Smooth muscle cell (in vitro differentiated cells): ENCODE measurements at regions not wholly inside any gene's neighbourhood (a gene's known extent, or its start where the extent isn't known, plus 50 kb on each side); places are given as distances from the start of the nearest gene placed in this dataset.

Experiments
- DNase-seq: peaks from one replicate; lab custom pipeline; 2025; ENCODE audit not compliant: unreplicated experiment; lab: John Stamatoyannopoulos, UW
- H2AFZ ChIP-seq: fragments of 200-600 bp; sonication (generic); 2 replicates; pipeline ENCODE4 v1.6.0; 2016; ENCODE audit warnings: antibody characterized with exemption, low read depth, mild to moderate bottlenecking
- H3F3A ChIP-seq: fragments of 200-600 bp; sonication (generic); 2 replicates; pipeline ENCODE4 v1.6.0; 2017; ENCODE audit warnings: antibody characterized with exemption, low read depth
- H3K27ac ChIP-seq: fragments of 200-600 bp; sonication (generic); 2 replicates; pipeline ENCODE4 v1.5.1; 2016; ENCODE audit warnings: low read depth, mild to moderate bottlenecking
- H3K27me3 ChIP-seq: fragments of 200-600 bp; sonication (generic); 2 replicates; pipeline ENCODE4 v1.6.1; 2016; ENCODE audit warnings: low read depth, mild to moderate bottlenecking
- H3K36me3 ChIP-seq: fragments of 200-600 bp; sonication (generic); 2 replicates; pipeline ENCODE4 v1.5.1; 2016; ENCODE audit warnings: low read depth
- H3K4me1 ChIP-seq: fragments of 200-600 bp; sonication (generic); 2 replicates; pipeline ENCODE4 v1.5.1; 2016; ENCODE audit warnings: low read depth
- H3K4me2 ChIP-seq: fragments of 200-600 bp; sonication (generic); 2 replicates; pipeline ENCODE4 v1.6.0; 2016; ENCODE audit warnings: mild to moderate bottlenecking
- H3K4me3 ChIP-seq: fragments of 200-600 bp; sonication (generic); 2 replicates; pipeline ENCODE4 v1.5.1; 2016; ENCODE audit warnings: mild to moderate bottlenecking
- H3K79me2 ChIP-seq: fragments of 200-600 bp; sonication (generic); 2 replicates; pipeline ENCODE4 v1.6.0; 2016; ENCODE audit warnings: low read depth, mild to moderate bottlenecking
- H3K9ac ChIP-seq: fragments of 200-600 bp; sonication (generic); 2 replicates; pipeline ENCODE4 v1.6.0; 2016; ENCODE audit warnings: low read depth
- H3K9me3 ChIP-seq: fragments of 200-600 bp; sonication (generic); replicated peaks from 2 replicates; pipeline ENCODE4 v1.5.1; 2016; ENCODE audit warnings: low read depth
- H4K20me1 ChIP-seq: fragments of 200-600 bp; sonication (generic); 2 replicates; pipeline ENCODE4 v1.6.0; 2016; ENCODE audit warnings: low read depth
- WGBS: methylation state at CpG from one replicate; pipeline ENCODE4 v1.1.7; 2016; ENCODE audit warnings: low lambda C conversion rate; 5-methylcytosine and 5-hydroxymethylcytosine counted together
- TF ChIP-seq, protein P1 (sequence below): fragments of 200-600 bp; sonication (generic); IDR thresholded peaks from 2 replicates; pipeline ENCODE4 v1.5.1; 2017; ENCODE audit warnings: borderline replicate concordance, mild to moderate bottlenecking, antibody characterized with exemption; ENCODE audit not compliant: insufficient read depth, poor library complexity, severe bottlenecking

GRCh38 chr13:83819156-83819555 lies 63.1 kb downstream of the SLITRK1 start:
- no peaks in the 10 kb centered on the region for H3K4me1 ChIP-seq
- H3K27me3 ChIP-seq: no peaks in the 10 kb centered on the region
- DNase-seq: no peak
- H3K4me3 ChIP-seq: no peak overlapping the region
- H3F3A ChIP-seq: no peaks in the 10 kb centered on the region
- no peaks in the 10 kb centered on the region for H3K9me3 ChIP-seq
- no peak overlapping the region for H3K9ac ChIP-seq
- TF ChIP-seq, protein P1, sequence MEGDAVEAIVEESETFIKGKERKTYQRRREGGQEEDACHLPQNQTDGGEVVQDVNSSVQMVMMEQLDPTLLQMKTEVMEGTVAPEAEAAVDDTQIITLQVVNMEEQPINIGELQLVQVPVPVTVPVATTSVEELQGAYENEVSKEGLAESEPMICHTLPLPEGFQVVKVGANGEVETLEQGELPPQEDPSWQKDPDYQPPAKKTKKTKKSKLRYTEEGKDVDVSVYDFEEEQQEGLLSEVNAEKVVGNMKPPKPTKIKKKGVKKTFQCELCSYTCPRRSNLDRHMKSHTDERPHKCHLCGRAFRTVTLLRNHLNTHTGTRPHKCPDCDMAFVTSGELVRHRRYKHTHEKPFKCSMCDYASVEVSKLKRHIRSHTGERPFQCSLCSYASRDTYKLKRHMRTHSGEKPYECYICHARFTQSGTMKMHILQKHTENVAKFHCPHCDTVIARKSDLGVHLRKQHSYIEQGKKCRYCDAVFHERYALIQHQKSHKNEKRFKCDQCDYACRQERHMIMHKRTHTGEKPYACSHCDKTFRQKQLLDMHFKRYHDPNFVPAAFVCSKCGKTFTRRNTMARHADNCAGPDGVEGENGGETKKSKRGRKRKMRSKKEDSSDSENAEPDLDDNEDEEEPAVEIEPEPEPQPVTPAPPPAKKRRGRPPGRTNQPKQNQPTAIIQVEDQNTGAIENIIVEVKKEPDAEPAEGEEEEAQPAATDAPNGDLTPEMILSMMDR: no peak
- peak overlapping the region; percentile 63 for H3K27ac ChIP-seq
- no peak overlapping the region for H2AFZ ChIP-seq
- no peak overlapping the region for H3K4me2 ChIP-seq
- WGBS: 68% methylated on average over 4 of the region's 4 CpGs
- no peaks in the 10 kb centered on the region for H3K79me2 ChIP-seq
- H3K36me3 ChIP-seq: no peaks in the 10 kb centered on the region
- no peaks in the 10 kb centered on the region for H4K20me1 ChIP-seq

GRCh38 chr13:83816081-83816480 lies 66.2 kb downstream of the SLITRK1 start:
- Histone ChIP-seq H3F3A (no peaks in the 10 kb centered on the region), H3K9me3 (no peaks in the 10 kb centered on the region), H3K27me3 (no peaks in the 10 kb centered on the region), H3K27ac (no peak overlapping the region), H3K36me3 (no peaks in the 10 kb centered on the region), H3K4me1 (no peaks in the 10 kb centered on the region), H2AFZ (no peak overlapping the region), H3K4me3 (no peak overlapping the region), H3K9ac (no peak overlapping the region), H3K4me2 (no peak overlapping the region), H4K20me1 (no peaks in the 10 kb centered on the region), H3K79me2 (no peaks in the 10 kb centered on the region)
- no peak for DNase-seq
- TF ChIP-seq, protein P1: no peak
- 80% methylated on average over 2 of the region's 2 CpGs for WGBS

DNA sequence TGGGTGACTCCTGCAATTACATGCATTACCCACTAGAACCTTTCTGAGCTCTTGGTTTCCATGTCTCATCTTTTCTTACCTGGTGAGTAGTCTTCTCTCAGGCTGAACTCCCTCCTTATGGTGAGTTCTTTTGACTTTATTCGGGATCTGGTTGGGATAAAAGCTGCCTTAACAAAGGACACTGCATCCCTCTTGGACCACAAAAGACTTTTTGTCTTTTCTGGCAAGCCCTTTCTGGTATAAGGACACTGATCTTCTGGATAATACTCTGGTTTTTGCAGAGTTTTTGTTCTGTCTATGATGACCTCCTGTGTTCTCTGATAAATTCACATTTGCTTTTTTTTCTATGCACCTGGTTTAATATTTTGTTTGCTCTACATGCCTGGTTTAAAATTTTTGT lies 66.7 kb downstream of the SLITRK1 start:
- Histone ChIP-seq H3K27me3 (no peaks in the 10 kb centered on the region), H3K9ac (no peak overlapping the region), H3K9me3 (no peaks in the 10 kb centered on the region), H3K36me3 (no peaks in the 10 kb centered on the region), H2AFZ (no peak overlapping the region), H3K4me2 (no peak overlapping the region), H3K4me1 (peaks cover 3% of the 10 kb centered on the region), H3K4me3 (no peak overlapping the region), H3K27ac (no peak overlapping the region), H3F3A (no peaks in the 10 kb centered on the region), H3K79me2 (no peaks in the 10 kb centered on the region), H4K20me1 (no peaks in the 10 kb centered on the region)
- DNase-seq: no peak
- WGBS: 70% methylated on average over 1 of the region's 1 CpG
- TF ChIP-seq, protein P1: no peak

DNA sequence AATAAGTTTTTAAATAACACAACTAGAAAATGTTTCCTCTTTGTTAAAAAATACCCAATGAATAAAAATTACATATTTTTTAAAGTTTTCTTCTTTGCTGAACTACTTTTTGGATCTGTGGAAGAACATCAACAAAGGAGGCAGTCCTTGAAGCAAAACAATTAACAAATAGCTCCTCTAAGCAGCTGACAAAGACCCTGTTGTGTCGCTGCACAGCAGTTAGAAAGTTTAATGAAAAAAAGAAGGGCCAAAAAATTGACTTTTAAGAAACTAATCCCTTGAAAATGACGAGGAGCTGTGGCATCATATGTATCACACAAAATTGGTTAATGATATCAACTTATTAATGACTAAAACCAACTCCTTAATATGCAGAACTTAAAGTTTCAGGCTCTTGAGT lies 72.1 kb downstream of the SLITRK1 start:
- H3K27ac ChIP-seq: no peak overlapping the region
- WGBS: 69% methylated on average over 2 of the region's 2 CpGs
- no peak for DNase-seq
- H4K20me1 ChIP-seq: no peaks in the 10 kb centered on the region
- H3K27me3 ChIP-seq: no peaks in the 10 kb centered on the region
- no peaks in the 10 kb centered on the region for H3K36me3 ChIP-seq
- H3K4me3 ChIP-seq: no peak overlapping the region
- no peaks in the 10 kb centered on the region for H3F3A ChIP-seq
- H3K4me2 ChIP-seq: no peak overlapping the region
- no peak overlapping the region for H3K9ac ChIP-seq
- TF ChIP-seq, protein P1: no peak
- H2AFZ ChIP-seq: no peak overlapping the region
- no peaks in the 10 kb centered on the region for H3K9me3 ChIP-seq
- no peaks in the 10 kb centered on the region for H3K79me2 ChIP-seq
- peaks cover 10% of the 10 kb centered on the region for H3K4me1 ChIP-seq
